SK-N-DZ (cell line): ENCODE measurements at regions not wholly inside any gene's neighbourhood (a gene's known extent, or its start where the extent isn't known, plus 50 kb on each side); places are given as distances from the start of the nearest gene placed in this dataset.
"Not testable (repeated sequence)": the region's sequence is repeated elsewhere in the genome, so short reads cannot be mapped to it uniquely, and the experiment has no call there.

ENCODE experiments used
- DNase-seq: peaks from one replicate; pipeline ENCODE4 v3.0.0-alpha.2; 2015; ENCODE audit warnings: low spot score

GRCh38 chr10:89949496-89949895 lies 248.1 kb downstream of the KIF20B start:
- no peak for DNase-seq

- no peak for DNase-seq
These were observed 250.9 kb downstream of the KIF20B start for GRCh38 chr10:89952325-89952724.

- DNase-seq = no peak
These were observed 251.4 kb downstream of the KIF20B start for GRCh38 chr10:89952751-89953150.

- no peak for DNase-seq
These were observed 252.7 kb downstream of the KIF20B start for GRCh38 chr10:89954061-89954460.

- no peak for DNase-seq
These were observed 253.6 kb downstream of the KIF20B start for GRCh38 chr10:89954787-89955566.

GRCh38 chr10:89959433-89960110 lies 258.2 kb downstream of the KIF20B start:
- peak; percentile 35 for DNase-seq

GRCh38 chr10:89963451-89964102 lies 262.2 kb downstream of the KIF20B start:
- DNase-seq = no peak

GRCh38 chr10:89966211-89966610 lies 264.8 kb downstream of the KIF20B start:
- no peak for DNase-seq

- DNase-seq = no peak
These were observed 271.9 kb downstream of the KIF20B start for GRCh38 chr10:89973326-89973725.

GRCh38 chr10:89975071-89975470 lies 273.7 kb downstream of the KIF20B start:
- DNase-seq = no peak

GRCh38 chr10:89975771-89976170 lies 274.4 kb downstream of the KIF20B start:
- no peak for DNase-seq

- no peak for DNase-seq
These were observed 276.7 kb downstream of the KIF20B start for GRCh38 chr10:89978081-89978480.

- DNase-seq = no peak
These were observed 278.3 kb downstream of the KIF20B start for GRCh38 chr10:89979726-89980125.

GRCh38 chr10:89980166-89980565 lies 278.8 kb downstream of the KIF20B start:
- DNase-seq = no peak

GRCh38 chr10:89981891-89982290 lies 280.5 kb downstream of the KIF20B start:
- no peak for DNase-seq

- no peak for DNase-seq
These were observed 284.1 kb downstream of the KIF20B start for GRCh38 chr10:89985446-89985845.

- not testable (repeated sequence) for DNase-seq
These were observed 287.0 kb downstream of the KIF20B start for GRCh38 chr10:89988361-89988760.

- DNase-seq = no peak
These were observed 291.2 kb downstream of the KIF20B start for GRCh38 chr10:89992575-89992974.

GRCh38 chr10:90007226-90007625 lies 305.8 kb downstream of the KIF20B start:
- no peak for DNase-seq

GRCh38 chr10:90011281-90011680 lies 309.9 kb downstream of the KIF20B start:
- DNase-seq = not testable (repeated sequence)

- DNase-seq = no peak
These were observed 317.4 kb downstream of the KIF20B start for GRCh38 chr10:90018819-90019218.

GRCh38 chr10:90020506-90020905 lies 319.1 kb downstream of the KIF20B start:
- DNase-seq = no peak

- DNase-seq = no peak
These were observed 322.6 kb downstream of the KIF20B start for GRCh38 chr10:90023950-90024349.
